ENCODE measurements at regions not wholly inside any gene's neighbourhood (a gene's known extent, or its start where the extent isn't known, plus 50 kb on each side); places are given as distances from the start of the nearest gene placed in this dataset.

GRCh38 chr5:136615251-136616119, 250.1 kb upstream of the TRPC7 start:
- H3K4me1 Mint-ChIP-seq (ENCODE audit: unreplicated experiment) = no peaks in the 10 kb centered on the region
- no peaks in the 10 kb centered on the region for H3K27me3 Mint-ChIP-seq (ENCODE audit: unreplicated experiment)
- no peaks in the 10 kb centered on the region for H3K36me3 Mint-ChIP-seq (ENCODE audit: low read depth, unreplicated experiment)
- TF ChIP-seq CTCF (IDR thresholded peaks at IDR 0.05; ENCODE audit: unreplicated experiment) = no peak
- no peak for DNase-seq (ENCODE audit: low spot score)
- no peak overlapping the region for H3K4me3 Mint-ChIP-seq (ENCODE audit: unreplicated experiment)
- H3K9me3 Mint-ChIP-seq (ENCODE audit: unreplicated experiment) = no peaks in the 10 kb centered on the region
- H3K27ac Mint-ChIP-seq (ENCODE audit: unreplicated experiment) = no peak overlapping the region

GRCh38 chr5:136613230-136613629, 247.9 kb upstream of the TRPC7 start:
- no peaks in the 10 kb centered on the region for H3K9me3 Mint-ChIP-seq (ENCODE audit: unreplicated experiment)
- H3K4me3 Mint-ChIP-seq (ENCODE audit: unreplicated experiment) = no peak overlapping the region

GRCh38 chr5:136605638-136606037, 240.3 kb upstream of the TRPC7 start:
- no peaks in the 10 kb centered on the region for H3K4me1 Mint-ChIP-seq (ENCODE audit: unreplicated experiment)
- no peak overlapping the region for H3K4me3 Mint-ChIP-seq (ENCODE audit: unreplicated experiment)
- H3K27me3 Mint-ChIP-seq (ENCODE audit: unreplicated experiment) = peaks cover 5% of the 10 kb centered on the region
- H3K36me3 Mint-ChIP-seq (ENCODE audit: low read depth, unreplicated experiment) = peaks cover 34% of the 10 kb centered on the region
- H3K9me3 Mint-ChIP-seq (ENCODE audit: unreplicated experiment) = peaks cover 26% of the 10 kb centered on the region
- no peak overlapping the region for H3K27ac Mint-ChIP-seq (ENCODE audit: unreplicated experiment)
- no peak for DNase-seq (ENCODE audit: low spot score)
- no peak for TF ChIP-seq CTCF (IDR thresholded peaks at IDR 0.05; ENCODE audit: unreplicated experiment)

More at GRCh38 chr5:136613230-136613629, 247.9 kb upstream of the TRPC7 start:
- Mint-ChIP-seq H3K4me1 (ENCODE audit: unreplicated experiment) (no peaks in the 10 kb centered on the region), H3K27ac (ENCODE audit: unreplicated experiment) (no peak overlapping the region), H3K27me3 (ENCODE audit: unreplicated experiment) (no peaks in the 10 kb centered on the region), H3K36me3 (ENCODE audit: low read depth, unreplicated experiment) (no peaks in the 10 kb centered on the region)
- no peak for TF ChIP-seq CTCF (IDR thresholded peaks at IDR 0.05; ENCODE audit: unreplicated experiment)
- DNase-seq (ENCODE audit: low spot score) = no peak

- Mint-ChIP-seq H3K4me3 (ENCODE audit: unreplicated experiment) (no peak overlapping the region), H3K27ac (ENCODE audit: unreplicated experiment) (no peak overlapping the region), H3K4me1 (ENCODE audit: unreplicated experiment) (no peaks in the 10 kb centered on the region), H3K36me3 (ENCODE audit: low read depth, unreplicated experiment) (peaks cover 48% of the 10 kb centered on the region), H3K27me3 (ENCODE audit: unreplicated experiment) (peaks cover 5% of the 10 kb centered on the region), H3K9me3 (ENCODE audit: unreplicated experiment) (peaks cover 36% of the 10 kb centered on the region)
- TF ChIP-seq CTCF (IDR thresholded peaks at IDR 0.05; ENCODE audit: unreplicated experiment) = no peak
- DNase-seq (ENCODE audit: low spot score) = no peak
These were observed 235.0 kb upstream of the TRPC7 start for GRCh38 chr5:136600306-136600705.

GRCh38 chr5:136598802-136599404, 233.6 kb upstream of the TRPC7 start:
- no peak overlapping the region for H3K27ac Mint-ChIP-seq (ENCODE audit: unreplicated experiment)
- H3K4me1 Mint-ChIP-seq (ENCODE audit: unreplicated experiment) = no peaks in the 10 kb centered on the region
- no peak for TF ChIP-seq CTCF (IDR thresholded peaks at IDR 0.05; ENCODE audit: unreplicated experiment)
- peaks cover 31% of the 10 kb centered on the region for H3K9me3 Mint-ChIP-seq (ENCODE audit: unreplicated experiment)
- H3K27me3 Mint-ChIP-seq (ENCODE audit: unreplicated experiment) = peaks cover 5% of the 10 kb centered on the region
- H3K36me3 Mint-ChIP-seq (ENCODE audit: low read depth, unreplicated experiment) = peaks cover 43% of the 10 kb centered on the region
- H3K4me3 Mint-ChIP-seq (ENCODE audit: unreplicated experiment) = no peak overlapping the region
- DNase-seq (ENCODE audit: low spot score) = no peak
